ENCODE measurements at regions not wholly inside any gene's neighbourhood (a gene's known extent, or its start where the extent isn't known, plus 50 kb on each side); places are given as distances from the start of the nearest gene placed in this dataset.

DNA sequence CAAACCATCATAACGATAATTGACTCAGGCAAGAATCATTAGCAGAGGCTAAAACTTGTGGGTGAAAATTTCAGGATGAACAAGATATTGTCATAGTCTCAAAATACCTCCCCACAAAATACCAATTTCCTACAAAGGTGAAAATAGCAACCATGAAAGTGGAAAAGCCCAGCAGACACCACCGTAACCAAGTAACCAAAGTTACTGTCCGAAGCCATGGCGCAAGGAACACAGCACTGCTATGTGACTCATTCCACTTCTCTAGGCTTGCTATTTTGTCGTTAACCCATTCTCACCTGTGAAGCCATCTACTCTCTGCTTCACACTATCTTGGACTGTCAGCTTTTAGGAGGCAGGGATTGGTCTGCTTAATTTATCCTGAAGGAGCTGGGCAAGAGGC lies 113.8 kb upstream of the CACUL1 start:
- H3K4me1 ChIP-seq (ENCODE audit: control insufficient read depth, extremely low read depth, insufficient read depth, low read length), result no peaks in the 10 kb centered on the region
- H3K79me2 ChIP-seq (ENCODE audit: control insufficient read depth, insufficient read depth, low read length), result no peaks in the 10 kb centered on the region
- no peaks in the 10 kb centered on the region for H3K27me3 ChIP-seq (ENCODE audit: control insufficient read depth, insufficient read depth, low read length)
- H3K4me2 ChIP-seq (ENCODE audit: extremely low read depth, insufficient read depth, low read length), result no peak overlapping the region
- TF ChIP-seq EZH2 (IDR thresholded peaks at IDR 0.05; ENCODE audit: low read length, missing control alignments), result no peak
- TF ChIP-seq, protein P1, sequence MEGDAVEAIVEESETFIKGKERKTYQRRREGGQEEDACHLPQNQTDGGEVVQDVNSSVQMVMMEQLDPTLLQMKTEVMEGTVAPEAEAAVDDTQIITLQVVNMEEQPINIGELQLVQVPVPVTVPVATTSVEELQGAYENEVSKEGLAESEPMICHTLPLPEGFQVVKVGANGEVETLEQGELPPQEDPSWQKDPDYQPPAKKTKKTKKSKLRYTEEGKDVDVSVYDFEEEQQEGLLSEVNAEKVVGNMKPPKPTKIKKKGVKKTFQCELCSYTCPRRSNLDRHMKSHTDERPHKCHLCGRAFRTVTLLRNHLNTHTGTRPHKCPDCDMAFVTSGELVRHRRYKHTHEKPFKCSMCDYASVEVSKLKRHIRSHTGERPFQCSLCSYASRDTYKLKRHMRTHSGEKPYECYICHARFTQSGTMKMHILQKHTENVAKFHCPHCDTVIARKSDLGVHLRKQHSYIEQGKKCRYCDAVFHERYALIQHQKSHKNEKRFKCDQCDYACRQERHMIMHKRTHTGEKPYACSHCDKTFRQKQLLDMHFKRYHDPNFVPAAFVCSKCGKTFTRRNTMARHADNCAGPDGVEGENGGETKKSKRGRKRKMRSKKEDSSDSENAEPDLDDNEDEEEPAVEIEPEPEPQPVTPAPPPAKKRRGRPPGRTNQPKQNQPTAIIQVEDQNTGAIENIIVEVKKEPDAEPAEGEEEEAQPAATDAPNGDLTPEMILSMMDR (conservative IDR thresholded peaks at IDR 0.05 in 1 of 2, IDR thresholded peaks at IDR 0.05 in 1 of 2; ENCODE audit: low read depth in 1 of 2, low read length in 2 of 2), result no peak
- H3K27ac ChIP-seq (ENCODE audit: insufficient read depth, low read length), result no peak overlapping the region
- H3K4me3 ChIP-seq (replicated peaks in 1 of 4; ENCODE audit: control extremely low read depth in 1 of 4, insufficient read depth in 1 of 4, low read depth in 3 of 4, low read length in 4 of 4), result no peak overlapping the region
- H4K20me1 ChIP-seq (ENCODE audit: control insufficient read depth, extremely low read depth, insufficient read depth, low read length), result no peaks in the 10 kb centered on the region
- no peaks in the 10 kb centered on the region for H3K36me3 ChIP-seq (ENCODE audit: control insufficient read depth, insufficient read depth, low read length)
- no peaks in the 10 kb centered on the region for H3K9me3 ChIP-seq (ENCODE audit: control insufficient read depth, insufficient read depth, low read depth, low read length)
- H2AFZ ChIP-seq (ENCODE audit: low read length), result no peak overlapping the region
- no peak for DNase-seq (ENCODE audit: low read depth in 2 of 2)
- H3K9ac ChIP-seq (ENCODE audit: insufficient read depth, low read length), result no peak overlapping the region

DNA sequence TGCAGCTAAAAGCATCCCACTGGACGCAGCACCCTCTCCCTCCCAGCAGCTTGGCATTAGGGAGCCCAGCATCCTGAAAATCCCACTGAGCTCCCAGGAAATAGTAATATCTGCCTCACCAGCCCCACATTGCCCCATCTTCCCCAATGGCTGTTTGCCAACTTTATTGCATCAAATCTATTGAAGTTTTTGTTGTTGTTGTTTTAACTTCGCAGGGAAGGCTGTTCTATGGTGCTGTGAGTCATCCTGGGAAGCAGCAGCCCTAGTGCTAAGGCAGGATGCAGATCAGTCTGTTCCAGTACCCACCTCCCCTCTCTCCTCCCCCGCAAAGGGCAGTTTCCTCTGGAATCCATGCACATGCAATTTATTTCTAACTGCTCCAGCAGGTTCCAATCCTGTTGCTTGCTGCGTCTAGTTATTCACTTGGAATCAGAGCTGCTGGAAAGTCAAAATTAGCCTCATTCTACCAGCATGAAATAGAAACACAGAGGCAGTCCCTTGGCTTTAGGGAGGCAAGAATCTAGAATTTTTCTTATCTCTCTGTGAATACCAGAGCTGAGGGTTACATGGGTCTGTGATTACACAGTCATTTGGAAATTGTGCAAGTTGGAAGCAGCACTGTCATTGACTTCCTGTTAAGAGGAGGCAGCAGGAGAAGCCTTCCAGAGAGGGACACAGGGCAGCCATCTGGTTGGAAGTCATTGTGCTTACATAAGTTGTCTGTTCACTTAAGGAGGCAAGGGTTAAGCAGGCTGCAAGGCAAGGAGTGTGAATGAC lies 115.9 kb upstream of the CACUL1 start:
- no peaks in the 10 kb centered on the region for H3K27me3 ChIP-seq (ENCODE audit: control insufficient read depth, insufficient read depth, low read length)
- H3K27ac ChIP-seq (ENCODE audit: insufficient read depth, low read length), result no peak overlapping the region
- H3K4me1 ChIP-seq (ENCODE audit: control insufficient read depth, extremely low read depth, insufficient read depth, low read length), result no peaks in the 10 kb centered on the region
- H2AFZ ChIP-seq (ENCODE audit: low read length), result no peak overlapping the region
- H3K9me3 ChIP-seq (ENCODE audit: control insufficient read depth, insufficient read depth, low read depth, low read length), result no peaks in the 10 kb centered on the region
- H3K4me2 ChIP-seq (ENCODE audit: extremely low read depth, insufficient read depth, low read length), result no peak overlapping the region
- H3K4me3 ChIP-seq (replicated peaks in 1 of 4; ENCODE audit: control extremely low read depth in 1 of 4, insufficient read depth in 1 of 4, low read depth in 3 of 4, low read length in 4 of 4), result no peak overlapping the region
- no peaks in the 10 kb centered on the region for H4K20me1 ChIP-seq (ENCODE audit: control insufficient read depth, extremely low read depth, insufficient read depth, low read length)
- no peak overlapping the region for H3K9ac ChIP-seq (ENCODE audit: insufficient read depth, low read length)
- no peaks in the 10 kb centered on the region for H3K36me3 ChIP-seq (ENCODE audit: control insufficient read depth, insufficient read depth, low read length)
- H3K79me2 ChIP-seq (ENCODE audit: control insufficient read depth, insufficient read depth, low read length), result no peaks in the 10 kb centered on the region
- DNase-seq (ENCODE audit: low read depth in 2 of 2), result peak; percentile 62 to 75
- TF ChIP-seq EZH2 (IDR thresholded peaks at IDR 0.05; ENCODE audit: low read length, missing control alignments), result no peak
- TF ChIP-seq, protein P1 (conservative IDR thresholded peaks at IDR 0.05 in 1 of 2, IDR thresholded peaks at IDR 0.05 in 1 of 2; ENCODE audit: low read depth in 1 of 2, low read length in 2 of 2), result no peak

DNA sequence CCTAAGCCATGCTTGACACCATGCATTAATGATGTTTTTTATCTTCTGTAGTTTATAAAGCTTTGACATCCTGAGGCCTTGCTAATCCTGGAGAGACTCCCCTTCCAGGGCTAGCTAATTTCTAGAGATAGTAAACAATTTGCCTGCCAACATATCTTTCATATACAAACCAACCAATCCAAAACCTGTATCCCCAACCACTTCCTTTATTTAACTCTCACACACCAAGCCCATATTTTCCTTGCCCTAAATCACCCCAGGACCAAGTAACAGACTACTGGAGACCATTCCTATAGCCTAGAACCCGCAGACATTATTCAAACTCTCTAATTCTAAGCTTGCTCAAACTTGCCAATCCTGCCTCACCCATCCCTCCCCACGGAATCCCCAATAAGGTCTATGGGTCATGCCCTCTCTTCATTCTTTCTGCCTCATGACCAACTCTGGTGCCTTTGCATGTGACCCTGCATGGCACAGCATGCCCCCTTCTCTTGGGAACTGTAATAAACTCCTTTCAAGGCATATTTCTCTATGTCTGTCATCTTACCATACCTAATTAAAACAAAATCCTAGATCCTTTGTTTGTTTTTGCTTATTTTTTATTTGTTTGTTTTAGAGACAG lies 116.6 kb upstream of the CACUL1 start:
- Histone ChIP-seq H3K4me1 (ENCODE audit: control insufficient read depth, extremely low read depth, insufficient read depth, low read length) (no peaks in the 10 kb centered on the region), H3K27ac (ENCODE audit: insufficient read depth, low read length) (no peak overlapping the region), H4K20me1 (ENCODE audit: control insufficient read depth, extremely low read depth, insufficient read depth, low read length) (no peaks in the 10 kb centered on the region), H3K27me3 (ENCODE audit: control insufficient read depth, insufficient read depth, low read length) (no peaks in the 10 kb centered on the region), H3K79me2 (ENCODE audit: control insufficient read depth, insufficient read depth, low read length) (no peaks in the 10 kb centered on the region), H2AFZ (ENCODE audit: low read length) (no peak overlapping the region), H3K36me3 (ENCODE audit: control insufficient read depth, insufficient read depth, low read length) (no peaks in the 10 kb centered on the region), H3K9me3 (ENCODE audit: control insufficient read depth, insufficient read depth, low read depth, low read length) (no peaks in the 10 kb centered on the region), H3K4me2 (ENCODE audit: extremely low read depth, insufficient read depth, low read length) (no peak overlapping the region), H3K4me3 (replicated peaks in 1 of 4; ENCODE audit: control extremely low read depth in 1 of 4, insufficient read depth in 1 of 4, low read depth in 3 of 4, low read length in 4 of 4) (no peak overlapping the region), H3K9ac (ENCODE audit: insufficient read depth, low read length) (no peak overlapping the region)
- no peak for DNase-seq (ENCODE audit: low read depth in 2 of 2)
- no peak for TF ChIP-seq EZH2 (IDR thresholded peaks at IDR 0.05; ENCODE audit: low read length, missing control alignments)
- TF ChIP-seq, protein P1 (conservative IDR thresholded peaks at IDR 0.05 in 1 of 2, IDR thresholded peaks at IDR 0.05 in 1 of 2; ENCODE audit: low read depth in 1 of 2, low read length in 2 of 2), result no peak

Measured in fibroblast of lung (primary cell).